H9 (cell line): ENCODE measurements at regions not wholly inside any gene's neighbourhood (a gene's known extent, or its start where the extent isn't known, plus 50 kb on each side); places are given as distances from the start of the nearest gene placed in this dataset.

Experiments used
- DNase-seq: peaks from one replicate; pipeline ENCODE4 v3.0.0-alpha.2; 2017
- H2AFZ ChIP-seq: one replicate; pipeline ENCODE4 v1.6.1; 2013; ENCODE audit warnings: mild to moderate bottlenecking, low read length, control low read depth, moderate library complexity
- H2AK5ac ChIP-seq: 2 replicates; pipeline ENCODE4 v1.6.1; 2013; ENCODE audit warnings: low read length, control low read depth, mixed read lengths; ENCODE audit not compliant: insufficient read length
- H2BK120ac ChIP-seq: one replicate; pipeline ENCODE4 v1.6.1; 2013; ENCODE audit warnings: low read depth, mild to moderate bottlenecking, low read length, control low read depth, inconsistent platforms; ENCODE audit not compliant: poor library complexity, severe bottlenecking
- H2BK12ac ChIP-seq: 2 replicates; pipeline ENCODE4 v1.6.1; 2013; ENCODE audit warnings: low read length, control low read depth, mixed read lengths, low read depth; ENCODE audit not compliant: insufficient read length
- H2BK15ac ChIP-seq: 2 replicates; pipeline ENCODE4 v1.6.1; 2013; ENCODE audit warnings: low read depth, low read length, control low read depth
- H2BK20ac ChIP-seq: one replicate; pipeline ENCODE4 v1.6.1; 2013; ENCODE audit warnings: low read depth, mild to moderate bottlenecking, low read length, control low read depth, inconsistent platforms; ENCODE audit not compliant: poor library complexity, severe bottlenecking
- H2BK5ac ChIP-seq: 2 replicates; pipeline ENCODE4 v1.6.1; 2013; ENCODE audit warnings: low read length, control low read depth, mixed read lengths; ENCODE audit not compliant: insufficient read length
- H3K14ac ChIP-seq: 2 replicates; pipeline ENCODE4 v1.6.1; 2013; ENCODE audit warnings: low read length, control low read depth; ENCODE audit not compliant: insufficient read depth
- H3K18ac ChIP-seq: 2 replicates; pipeline ENCODE4 v1.6.1; 2013; ENCODE audit warnings: low read depth, mild to moderate bottlenecking, mixed read lengths, low read length, control low read depth; ENCODE audit not compliant: insufficient read length
- H3K23ac ChIP-seq: 2 replicates; pipeline ENCODE4 v1.6.1; 2013; ENCODE audit warnings: low read length, control low read depth, mixed read lengths, low read depth; ENCODE audit not compliant: insufficient read length
- H3K23me2 ChIP-seq: 2 replicates; pipeline ENCODE4 v1.6.1; 2013; ENCODE audit warnings: low read depth, mild to moderate bottlenecking, mixed read lengths, low read length, control low read depth; ENCODE audit not compliant: insufficient read length, poor library complexity, severe bottlenecking
- H3K27ac ChIP-seq: 2 replicates; pipeline ENCODE4 v1.5.1; 2013; ENCODE audit warnings: low read length, control low read depth, mixed read lengths, low read depth; ENCODE audit not compliant: insufficient read length
- H3K27me3 ChIP-seq: 2 replicates; pipeline ENCODE4 v1.6.1; 2013; ENCODE audit warnings: low read length, control low read depth, inconsistent platforms; ENCODE audit not compliant: insufficient read depth
- H3K4ac ChIP-seq: 2 replicates; pipeline ENCODE4 v1.6.1; 2013; ENCODE audit warnings: low read depth, mild to moderate bottlenecking, control low read depth, inconsistent platforms, low read length, moderate library complexity
- H3K4me1 ChIP-seq: 2 replicates; pipeline ENCODE4 v1.6.1; 2013; ENCODE audit warnings: low read length, control low read depth, inconsistent platforms; ENCODE audit not compliant: insufficient read depth
- H3K4me2 ChIP-seq: 2 replicates; pipeline ENCODE4 v1.6.1; 2013; ENCODE audit warnings: low read length, control low read depth, mixed read lengths; ENCODE audit not compliant: insufficient read length, insufficient read depth
- H3K56ac ChIP-seq: 2 replicates; pipeline ENCODE4 v1.6.1; 2013; ENCODE audit warnings: low read depth, mild to moderate bottlenecking, mixed read lengths, low read length, control low read depth; ENCODE audit not compliant: insufficient read length
- H3K79me1 ChIP-seq: 2 replicates; pipeline ENCODE4 v1.6.1; 2013; ENCODE audit warnings: low read depth, mild to moderate bottlenecking, moderate library complexity, low read length, control low read depth, inconsistent platforms; ENCODE audit not compliant: insufficient read depth, poor library complexity, severe bottlenecking
- H3K79me2 ChIP-seq: 2 replicates; pipeline ENCODE4 v1.6.1; 2013; ENCODE audit warnings: low read length, control low read depth, inconsistent platforms; ENCODE audit not compliant: insufficient read depth
- H3K9ac ChIP-seq: 2 replicates; pipeline ENCODE4 v1.6.1; 2013; ENCODE audit warnings: low read length, control low read depth, mixed read lengths; ENCODE audit not compliant: insufficient read length; ENCODE audit errors: extremely low read depth
- H3K9me3 ChIP-seq: one replicate; pipeline ENCODE4 v1.6.1; 2013; ENCODE audit warnings: low read depth, low read length, inconsistent platforms; ENCODE audit not compliant: control insufficient read depth
- H3T11ph ChIP-seq: one replicate; pipeline ENCODE4 v1.6.1; 2013; ENCODE audit warnings: mild to moderate bottlenecking, low read length, control low read depth, inconsistent platforms
- H4K20me1 ChIP-seq: one replicate; pipeline ENCODE4 v1.6.1; 2013; ENCODE audit not compliant: control insufficient read depth, insufficient read length, insufficient read depth
- H4K5ac ChIP-seq: 2 replicates; pipeline ENCODE4 v1.6.1; 2013; ENCODE audit warnings: low read depth, mild to moderate bottlenecking, mixed read lengths, low read length, control low read depth; ENCODE audit not compliant: insufficient read length
- H4K8ac ChIP-seq: replicated peaks from 2 replicates; pipeline ENCODE4 v1.6.1; 2013; ENCODE audit warnings: low read length, control low read depth, mixed read lengths, low read depth; ENCODE audit not compliant: insufficient read length
- H4K91ac ChIP-seq: 2 replicates; pipeline ENCODE4 v1.6.1; 2013; ENCODE audit warnings: low read depth, mild to moderate bottlenecking, moderate library complexity, mixed read lengths, low read length, control low read depth; ENCODE audit not compliant: insufficient read length
- H3K27ac Mint-ChIP-seq, 3 experiments: 2 replicates in 2 of 3; 3 replicates in 1 of 3; pipeline ENCODE4 v1.8.0; 2020 to 2021; ENCODE audit warnings: mixed read lengths in 3 of 3, mild to moderate bottlenecking in 1 of 3, moderate library complexity in 1 of 3
- H3K27me3 Mint-ChIP-seq: 2 replicates; pipeline ENCODE4 v1.8.0; 2021; ENCODE audit warnings: low read depth, mild to moderate bottlenecking, moderate library complexity, mixed read lengths
- H3K36me3 Mint-ChIP-seq, 3 experiments: 2 replicates in 2 of 3; 3 replicates in 1 of 3; pipeline ENCODE4 v1.8.0; 2020 to 2021; ENCODE audit warnings: low read depth in 3 of 3, mixed read lengths in 3 of 3; ENCODE audit not compliant: insufficient read depth in 1 of 3
- H3K4me1 Mint-ChIP-seq, 2 experiments: 2 replicates each; pipeline ENCODE4 v1.8.0; 2020; ENCODE audit warnings: mixed read lengths in 2 of 2
- H3K4me3 Mint-ChIP-seq, 2 experiments: 2 replicates in 1 of 2; 3 replicates in 1 of 2; pipeline ENCODE4 v1.8.0; 2020 to 2021; ENCODE audit warnings: mild to moderate bottlenecking in 2 of 2, mixed read lengths in 2 of 2, moderate library complexity in 1 of 2
- H3K9me3 Mint-ChIP-seq, 2 experiments: 2 replicates in 1 of 2; 3 replicates in 1 of 2; pipeline ENCODE4 v1.8.0; 2020; ENCODE audit warnings: mild to moderate bottlenecking in 2 of 2, mixed read lengths in 2 of 2, moderate library complexity in 1 of 2
- CTCF ChIP-seq: fragments of 200-600 bp; sonication (generic); conservative IDR thresholded peaks from 3 replicates; pipeline ENCODE4 v1.8.0; 2021; ENCODE audit warnings: antibody characterized with exemption, mild to moderate bottlenecking
- WGBS: extraction: QIAGEN DNeasy Blood & Tissue Kit; methylation state at CpG from one replicate; pipeline ENCODE4 v1.1.7; 2013; ENCODE audit warnings: missing lambda C conversion rate, low lambda C conversion rate, mixed read lengths; ENCODE audit not compliant: insufficient read length; ENCODE audit errors: extremely low coverage; 5-methylcytosine and 5-hydroxymethylcytosine counted together

- Histone ChIP-seq H3K23me2 (no peaks in the 10 kb centered on the region), H3K79me1 (no peaks in the 10 kb centered on the region), H4K20me1 (no peaks in the 10 kb centered on the region), H3T11ph (no peak overlapping the region), H3K4ac (no peak overlapping the region), H4K8ac (no peak overlapping the region), H3K27ac (no peak overlapping the region), H3K23ac (no peak overlapping the region), H3K27me3 (no peaks in the 10 kb centered on the region), H2AFZ (no peak overlapping the region), H3K9me3 (no peaks in the 10 kb centered on the region), H3K4me1 (no peaks in the 10 kb centered on the region), H3K18ac (no peak overlapping the region), H2BK15ac (no peak overlapping the region), H2BK120ac (no peak overlapping the region), H3K4me2 (no peak overlapping the region), H2BK20ac (no peak overlapping the region), H4K91ac (no peak overlapping the region), H2BK5ac (no peak overlapping the region), H3K79me2 (no peaks in the 10 kb centered on the region), H3K56ac (no peak overlapping the region), H2AK5ac (no peak overlapping the region), H3K14ac (no peak overlapping the region), H4K5ac (no peak overlapping the region), H2BK12ac (no peak overlapping the region), H3K9ac (no peak overlapping the region)
- peaks cover 10 to 12% of the 10 kb centered on the region in 2 experiments for H3K4me1 Mint-ChIP-seq
- H3K36me3 Mint-ChIP-seq, result peaks cover 0 to 4% (median 0%) of the 10 kb centered on the region in 3 experiments; a peak in 3 of 7 replicates
- H3K9me3 Mint-ChIP-seq, result no peaks in the 10 kb centered on the region; a peak in 1 of 5 replicates
- no CpG with 5 or more reads among the region's 5 CpGs for WGBS
- no peak for DNase-seq
- no peak overlapping the region for H3K27ac Mint-ChIP-seq
- H3K4me3 Mint-ChIP-seq, result no peak overlapping the region
- TF ChIP-seq CTCF, result no peak
- no peaks in the 10 kb centered on the region for H3K27me3 Mint-ChIP-seq
These were observed 182.6 kb upstream of the NUDT6 start for GRCh38 chr4:123105026-123105420.
